CD4-positive, alpha-beta T cell (primary cell): ENCODE measurements at regions not wholly inside any gene's neighbourhood (a gene's known extent, or its start where the extent isn't known, plus 50 kb on each side); places are given as distances from the start of the nearest gene placed in this dataset.

ENCODE experiments used
- ATAC-seq: fragments of 200-7000 bp; cut with Tn5 transposase; one replicate; pipeline ENCODE4 v1.10.0; 2022; ENCODE audit warnings: mild to moderate bottlenecking; ENCODE audit not compliant: poor library complexity
- CTCF ChIA-PET: fragments of 350-600 bp; sonication (Branson Sonifier 250); formaldehyde crosslinking; loops from one replicate; lab custom pipeline; 2021; ENCODE audit warnings: antibody characterized with exemption, inconsistent platforms; lab: Charles Lee
- POLR2A ChIA-PET: fragments of 350-600 bp; sonication (Branson Sonifier 250); formaldehyde crosslinking; loops from one replicate; lab custom pipeline; 2021; ENCODE audit warnings: antibody characterized with exemption, inconsistent platforms; lab: Charles Lee
- DNase-seq, 14 experiments: peaks; one replicate each; pipeline ENCODE4 v3.0.0-alpha.2; 2013 to 2020; ENCODE audit warnings: mixed read lengths in 2 of 14
- H3K27ac ChIP-seq, 2 donors: one replicate each; pipeline versions ENCODE4 v1.5.1 to v1.7.0; 2013; ENCODE audit warnings: low read length in 2 of 2, low read depth in 1 of 2, mild to moderate bottlenecking in 1 of 2
- H3K27me3 ChIP-seq, 2 experiments: 1 replicate in 1 of 2; 2 replicates in 1 of 2; pipeline versions ENCODE4 v1.6.1 to v1.7.0; 2013; ENCODE audit warnings: low read length in 2 of 2, control low read depth in 1 of 2, mild to moderate bottlenecking in 1 of 2, moderate library complexity in 1 of 2; ENCODE audit not compliant: insufficient read depth in 2 of 2, control insufficient read depth in 1 of 2
- H3K36me3 ChIP-seq: one replicate; pipeline ENCODE4 v1.6.1; 2013; ENCODE audit warnings: low read length, control low read depth; ENCODE audit not compliant: insufficient read depth
- H3K4me1 ChIP-seq: one replicate; pipeline ENCODE4 v1.6.1; 2013; ENCODE audit warnings: low read length, control low read depth; ENCODE audit not compliant: insufficient read depth
- H3K4me3 ChIP-seq: one replicate; pipeline ENCODE4 v1.5.1; 2013; ENCODE audit warnings: mild to moderate bottlenecking, low read length, moderate library complexity
- H3K9me3 ChIP-seq, 2 experiments: 1 replicate in 1 of 2; 2 replicates in 1 of 2; pipeline versions ENCODE4 v1.6.1 to v1.7.0; 2013; ENCODE audit warnings: low read length in 2 of 2, mild to moderate bottlenecking in 2 of 2, control low read depth in 1 of 2, moderate library complexity in 1 of 2; ENCODE audit not compliant: control insufficient read depth in 1 of 2, insufficient read depth in 1 of 2
- H3K27ac Mint-ChIP-seq: one replicate; pipeline ENCODE4 v1.8.0; 2020; ENCODE audit warnings: mixed read lengths
- H3K27me3 Mint-ChIP-seq: one replicate; pipeline ENCODE4 v1.8.0; 2021; ENCODE audit warnings: mixed read lengths
- H3K36me3 Mint-ChIP-seq: one replicate; pipeline ENCODE4 v1.8.0; 2021; ENCODE audit warnings: low read depth, mixed read lengths
- H3K4me1 Mint-ChIP-seq: one replicate; pipeline ENCODE4 v1.8.0; 2021; ENCODE audit warnings: low read depth, mixed read lengths
- H3K4me3 Mint-ChIP-seq: one replicate; pipeline ENCODE4 v1.8.0; 2020; ENCODE audit warnings: mild to moderate bottlenecking, mixed read lengths
- H3K9me3 Mint-ChIP-seq: one replicate; pipeline ENCODE4 v1.8.0; 2020; ENCODE audit warnings: mixed read lengths
- CTCF ChIP-seq: fragments of 200-600 bp; IDR thresholded peaks from one replicate; pipeline ENCODE4 v1.8.0; 2022; ENCODE audit warnings: antibody characterized with exemption, mild to moderate bottlenecking
- intact Hi-C, 2 experiments: fragments of 100-400 bp; cut with DNase I in 1 of 2; cut with micrococcal nuclease in 1 of 2; formaldehyde crosslinking; loops; one replicate each; pipeline versions ENCODE4 v1.15.1 to v1.9.0; 2023 to 2025; cut with DNase I, micrococcal nuclease

- no peak overlapping the region for H3K27ac ChIP-seq
- H3K4me1 ChIP-seq, result no peaks in the 10 kb centered on the region
- POLR2A ChIA-PET, result no interaction called here
- CTCF ChIA-PET, result no interaction called here
- no peak overlapping the region for H3K27ac Mint-ChIP-seq
- intact Hi-C loops, result no loop called here
- H3K27me3 Mint-ChIP-seq, result peaks cover 46% of the 10 kb centered on the region
- no peaks in the 10 kb centered on the region for H3K36me3 ChIP-seq
- H3K4me3 ChIP-seq, result no peak overlapping the region
- no peaks in the 10 kb centered on the region for H3K9me3 ChIP-seq
- TF ChIP-seq CTCF, result no peak
- peaks cover 5% of the 10 kb centered on the region in 2 experiments for H3K27me3 ChIP-seq
- no peak overlapping the region for H3K4me3 Mint-ChIP-seq
- H3K9me3 Mint-ChIP-seq, result no peaks in the 10 kb centered on the region
- DNase-seq (no peak), ATAC-seq (no peak)
- H3K36me3 Mint-ChIP-seq, result no peaks in the 10 kb centered on the region
- H3K4me1 Mint-ChIP-seq, result no peaks in the 10 kb centered on the region
Observed at GRCh38 chr6:2467929-2468600, 222.7 kb upstream of the GMDS start.

GRCh38 chr6:2465336-2465735 lies 219.9 kb upstream of the GMDS start:
- ChIA-PET CTCF (no interaction called here), POLR2A (no interaction called here)
- intact Hi-C loops, result no loop called here
- H3K27me3 ChIP-seq, result peaks cover 2 to 5% of the 10 kb centered on the region in 2 experiments
- Mint-ChIP-seq H3K4me1 (no peaks in the 10 kb centered on the region), H3K27ac (no peak overlapping the region), H3K9me3 (no peaks in the 10 kb centered on the region), H3K4me3 (no peak overlapping the region), H3K27me3 (peaks cover 42% of the 10 kb centered on the region), H3K36me3 (no peaks in the 10 kb centered on the region)
- ATAC-seq (no peak), DNase-seq (no peak)
- peaks cover 0 to 1% of the 10 kb centered on the region in 2 experiments for H3K9me3 ChIP-seq
- no peak overlapping the region for H3K27ac ChIP-seq
- no peaks in the 10 kb centered on the region for H3K36me3 ChIP-seq
- TF ChIP-seq CTCF, result no peak
- H3K4me3 ChIP-seq, result no peak overlapping the region
- no peaks in the 10 kb centered on the region for H3K4me1 ChIP-seq

GRCh38 chr6:2464641-2465040 lies 219.2 kb upstream of the GMDS start:
- DNase-seq (no peak), ATAC-seq (no peak)
- no peak overlapping the region for H3K27ac Mint-ChIP-seq
- Histone ChIP-seq H3K27me3 (peaks cover 2 to 5% of the 10 kb centered on the region in 2 experiments), H3K4me1 (no peaks in the 10 kb centered on the region), H3K27ac (no peak overlapping the region), H3K9me3 (peaks cover 0 to 7% of the 10 kb centered on the region in 2 experiments), H3K4me3 (no peak overlapping the region), H3K36me3 (no peaks in the 10 kb centered on the region)
- H3K27me3 Mint-ChIP-seq, result peaks cover 36% of the 10 kb centered on the region
- TF ChIP-seq CTCF, result no peak
- H3K36me3 Mint-ChIP-seq, result no peaks in the 10 kb centered on the region
- no peaks in the 10 kb centered on the region for H3K9me3 Mint-ChIP-seq
- no peaks in the 10 kb centered on the region for H3K4me1 Mint-ChIP-seq
- POLR2A ChIA-PET, result no interaction called here
- intact Hi-C loops, result no loop called here
- no peak overlapping the region for H3K4me3 Mint-ChIP-seq
- CTCF ChIA-PET, result no interaction called here
